NB4 (cell line): ENCODE measurements at regions not wholly inside any gene's neighbourhood (a gene's known extent, or its start where the extent isn't known, plus 50 kb on each side); places are given as distances from the start of the nearest gene placed in this dataset.

Experiments
- DNase-seq: peaks from one replicate; pipeline ENCODE4 v3.0.0; 2010; ENCODE audit warnings: low read depth
- H3K4me3 ChIP-seq: one replicate; pipeline ENCODE4 v1.5.1; 2011; ENCODE audit warnings: mild to moderate bottlenecking, low read depth, low read length, moderate library complexity
- CTCF ChIP-seq: IDR thresholded peaks from one replicate; pipeline ENCODE4 v1.5.1; 2012; ENCODE audit warnings: low read depth, low read length
- MAX ChIP-seq: IDR thresholded peaks from 2 replicates; pipeline ENCODE4 v1.6.1; 2011; ENCODE audit warnings: low read depth, low read length
- MYC ChIP-seq: IDR thresholded peaks from 2 replicates; pipeline ENCODE4 v1.6.1; 2011; ENCODE audit warnings: low read depth, low read length
- POLR2A ChIP-seq: IDR thresholded peaks from 2 replicates; pipeline ENCODE4 v1.6.1; 2011; ENCODE audit warnings: mild to moderate bottlenecking; ENCODE audit not compliant: insufficient read length; ENCODE audit errors: extremely low read depth

- no peak for DNase-seq
- TF ChIP-seq POLR2A (no peak), MAX (no peak), MYC (no peak), CTCF (no peak)
- H3K4me3 ChIP-seq = no peak overlapping the region
Observed at GRCh38 chr15:35686347-35686746, 140.4 kb upstream of the DPH6 start.

- DNase-seq = no peak
- no peak overlapping the region for H3K4me3 ChIP-seq
- TF ChIP-seq CTCF = no peak
- no peak for TF ChIP-seq MYC
- no peak for TF ChIP-seq POLR2A
- no peak for TF ChIP-seq MAX
Observed at GRCh38 chr15:35689266-35689665, 143.3 kb upstream of the DPH6 start.

GRCh38 chr15:35690089-35690488 is 144.1 kb upstream of the DPH6 start:
- no peak overlapping the region for H3K4me3 ChIP-seq
- TF ChIP-seq POLR2A (no peak), CTCF (no peak), MAX (no peak), MYC (no peak)
- DNase-seq = no peak

- DNase-seq = peak; percentile 8
- TF ChIP-seq POLR2A (no peak), CTCF (no peak), MYC (no peak), MAX (no peak)
- H3K4me3 ChIP-seq = no peak overlapping the region
Observed at GRCh38 chr15:35690698-35691116, 144.7 kb upstream of the DPH6 start.

GRCh38 chr15:35691173-35691761 is 145.3 kb upstream of the DPH6 start:
- H3K4me3 ChIP-seq = no peak overlapping the region
- no peak for TF ChIP-seq MYC
- no peak for DNase-seq

- no peak overlapping the region for H3K4me3 ChIP-seq
- DNase-seq = no peak
- TF ChIP-seq POLR2A = no peak
- no peak for TF ChIP-seq CTCF
- TF ChIP-seq MYC = no peak
- TF ChIP-seq MAX = no peak
Observed at GRCh38 chr15:35691891-35692867, 146.2 kb upstream of the DPH6 start.
